B cell (primary cell): ENCODE measurements at regions not wholly inside any gene's neighbourhood (a gene's known extent, or its start where the extent isn't known, plus 50 kb on each side); places are given as distances from the start of the nearest gene placed in this dataset.

Source experiments
- ATAC-seq: fragments of 200-7000 bp; cut with Tn5 transposase; one replicate; pipeline ENCODE4 v1.10.0; 2021; ENCODE audit warnings: low read depth, mild to moderate bottlenecking, moderate number of reproducible peaks, moderate library complexity
- CTCF ChIA-PET: fragments of 350-600 bp; sonication (Branson Sonifier 250); formaldehyde crosslinking; loops from one replicate; lab custom pipeline; 2021; ENCODE audit warnings: antibody characterized with exemption, inconsistent platforms; lab: Charles Lee
- POLR2A ChIA-PET: fragments of 350-600 bp; sonication (Branson Sonifier 250); formaldehyde crosslinking; loops from one replicate; lab custom pipeline; 2021; ENCODE audit warnings: antibody characterized with exemption; lab: Charles Lee
- DNase-seq: peaks from one replicate; pipeline ENCODE4 v3.0.0; 2013
- H2AFZ ChIP-seq: 2 replicates; pipeline ENCODE4 v1.6.1; 2012; ENCODE audit warnings: mild to moderate bottlenecking, low read depth, low read length; ENCODE audit not compliant: insufficient read depth, poor library complexity, severe bottlenecking
- H3K27ac ChIP-seq, 2 donors: 1 replicate in 1 of 2; 2 replicates in 1 of 2; pipeline ENCODE4 v1.5.1; 2012 to 2013; ENCODE audit warnings: low read length in 2 of 2, mild to moderate bottlenecking in 2 of 2, moderate library complexity in 1 of 2
- H3K27me3 ChIP-seq, 4 experiments: fragments of 200-600 bp in 1 of 4; sonication (generic) in 1 of 4; replicated peaks in 1 of 4; 1 replicate in 2 of 4; 2 replicates in 2 of 4; pipeline versions ENCODE4 v1.6.1 to v1.7.0; 2013 to 2016; ENCODE audit warnings: low read length in 3 of 4, mild to moderate bottlenecking in 2 of 4, mixed read lengths in 1 of 4, moderate library complexity in 1 of 4; ENCODE audit not compliant: insufficient read depth in 4 of 4, control insufficient read depth in 3 of 4; ENCODE audit errors: control extremely low read depth in 1 of 4
- H3K36me3 ChIP-seq, 2 experiments: replicated peaks in 1 of 2; 1 replicate in 1 of 2; 2 replicates in 1 of 2; pipeline versions ENCODE4 v1.6.1 to v1.7.1; 2013; ENCODE audit warnings: low read length in 1 of 2; ENCODE audit not compliant: insufficient read depth in 2 of 2, control insufficient read depth in 1 of 2; ENCODE audit errors: control extremely low read depth in 1 of 2, extremely low read depth in 1 of 2
- H3K4me1 ChIP-seq, 2 donors: fragments of 200-600 bp in 1 of 2; sonication (generic) in 1 of 2; 1 replicate in 1 of 2; 2 replicates in 1 of 2; pipeline versions ENCODE4 v1.5.1 to v1.6.1; 2013 to 2017; ENCODE audit warnings: low read length in 2 of 2; ENCODE audit not compliant: control insufficient read depth in 2 of 2, insufficient read depth in 2 of 2
- H3K4me2 ChIP-seq: replicated peaks from 2 replicates; pipeline ENCODE3; 2012; ENCODE audit warnings: mild to moderate bottlenecking, low read depth, low read length; ENCODE audit not compliant: poor library complexity, severe bottlenecking
- H3K4me3 ChIP-seq, 5 experiments: fragments of 200-600 bp in 1 of 5; sonication (generic) in 1 of 5; 1 replicate in 3 of 5; 2 replicates in 2 of 5; pipeline versions ENCODE4 v1.5.1 to v1.7.0; 2011 to 2016; ENCODE audit warnings: low read length in 4 of 5, mild to moderate bottlenecking in 4 of 5, low read depth in 2 of 5, control low read depth in 1 of 5, moderate library complexity in 1 of 5; ENCODE audit not compliant: insufficient read depth in 1 of 5; ENCODE audit errors: control extremely low read depth in 1 of 5, extremely low read depth in 1 of 5
- H3K79me2 ChIP-seq: fragments of 200-600 bp; sonication (generic); one replicate; pipeline ENCODE4 v1.6.0; 2016; ENCODE audit warnings: low read length; ENCODE audit not compliant: control insufficient read depth, insufficient read depth
- H3K9ac ChIP-seq: fragments of 200-600 bp; sonication (generic); 2 replicates; pipeline ENCODE4 v1.6.1; 2017; ENCODE audit warnings: mild to moderate bottlenecking, low read length, moderate library complexity
- H3K9me3 ChIP-seq, 3 donors: one replicate each; pipeline versions ENCODE4 v1.6.1 to v1.7.1; 2013; ENCODE audit warnings: low read length in 2 of 3; ENCODE audit not compliant: control insufficient read depth in 2 of 3, insufficient read depth in 1 of 3; ENCODE audit errors: control extremely low read depth in 1 of 3
- H4K20me1 ChIP-seq: 2 replicates; pipeline ENCODE4 v1.6.0; 2012; ENCODE audit warnings: mild to moderate bottlenecking, low read length; ENCODE audit not compliant: insufficient read depth, control insufficient read depth, poor library complexity, severe bottlenecking
- H3K27ac Mint-ChIP-seq: one replicate; pipeline ENCODE4 v1.8.0; 2021; ENCODE audit warnings: mixed read lengths
- H3K27me3 Mint-ChIP-seq: one replicate; pipeline ENCODE4 v1.8.0; 2021; ENCODE audit warnings: mixed read lengths
- H3K4me1 Mint-ChIP-seq: one replicate; pipeline ENCODE4 v1.8.0; 2021; ENCODE audit warnings: mixed read lengths
- H3K4me3 Mint-ChIP-seq: one replicate; pipeline ENCODE4 v1.8.0; 2021; ENCODE audit warnings: mixed read lengths
- H3K9me3 Mint-ChIP-seq: one replicate; pipeline ENCODE4 v1.8.0; 2022; ENCODE audit warnings: mixed read lengths; ENCODE audit not compliant: insufficient read depth
- EZH2 ChIP-seq: IDR thresholded peaks from 2 replicates; pipeline ENCODE4 v1.6.1; 2012; ENCODE audit warnings: borderline replicate concordance, low read depth, mild to moderate bottlenecking, moderate library complexity, low read length; ENCODE audit not compliant: insufficient read depth, poor library complexity, severe bottlenecking
- WGBS: methylation state at CpG from one replicate; pipeline ENCODE4 v1.1.5; 2013; ENCODE audit warnings: missing lambda C conversion rate; ENCODE audit not compliant: insufficient coverage; 5-methylcytosine and 5-hydroxymethylcytosine counted together
- intact Hi-C: fragments of 100-400 bp; cut with micrococcal nuclease; formaldehyde crosslinking; loops from one replicate; pipeline ENCODE4 v1.10.0; 2022
- TF ChIP-seq, protein P1 (sequence below): fragments of 200-600 bp; IDR thresholded peaks from one replicate; pipeline ENCODE4 v1.8.0; 2022; ENCODE audit warnings: antibody characterized with exemption, mild to moderate bottlenecking

DNA sequence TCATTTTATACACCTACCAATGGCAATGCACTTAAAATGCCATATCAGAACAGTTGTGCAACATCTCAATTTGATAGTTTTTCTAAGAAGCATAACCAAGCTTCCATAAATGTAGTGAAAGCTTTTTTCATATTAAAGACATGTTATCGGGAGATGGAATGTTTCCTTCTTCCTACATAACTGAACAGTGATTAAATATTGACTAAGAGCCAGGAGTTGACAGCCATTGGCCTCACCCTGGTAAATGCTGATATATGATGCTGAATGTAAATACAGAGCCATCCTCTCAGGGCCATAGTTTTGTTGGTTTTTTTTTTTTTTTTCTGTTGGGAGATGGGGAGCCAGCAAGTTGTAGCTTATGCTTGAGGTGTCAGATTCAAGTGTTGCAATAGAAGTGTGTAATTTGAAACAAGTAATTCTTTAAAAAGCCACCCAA, 203.3 kb upstream of the IL12A start:
- H4K20me1 ChIP-seq, result no peaks in the 10 kb centered on the region
- POLR2A ChIA-PET, result no interaction called here
- H3K36me3 ChIP-seq, result no peaks in the 10 kb centered on the region
- H3K4me3 ChIP-seq, result no peak overlapping the region
- Mint-ChIP-seq H3K27ac (no peak overlapping the region), H3K4me3 (no peak overlapping the region), H3K9me3 (no peaks in the 10 kb centered on the region), H3K4me1 (no peaks in the 10 kb centered on the region), H3K27me3 (peaks cover 11% of the 10 kb centered on the region)
- H3K27me3 ChIP-seq, result no peaks in the 10 kb centered on the region
- no peaks in the 10 kb centered on the region for H3K9me3 ChIP-seq
- H3K27ac ChIP-seq, result no peak overlapping the region
- TF ChIP-seq EZH2, result no peak
- TF ChIP-seq, protein P1, sequence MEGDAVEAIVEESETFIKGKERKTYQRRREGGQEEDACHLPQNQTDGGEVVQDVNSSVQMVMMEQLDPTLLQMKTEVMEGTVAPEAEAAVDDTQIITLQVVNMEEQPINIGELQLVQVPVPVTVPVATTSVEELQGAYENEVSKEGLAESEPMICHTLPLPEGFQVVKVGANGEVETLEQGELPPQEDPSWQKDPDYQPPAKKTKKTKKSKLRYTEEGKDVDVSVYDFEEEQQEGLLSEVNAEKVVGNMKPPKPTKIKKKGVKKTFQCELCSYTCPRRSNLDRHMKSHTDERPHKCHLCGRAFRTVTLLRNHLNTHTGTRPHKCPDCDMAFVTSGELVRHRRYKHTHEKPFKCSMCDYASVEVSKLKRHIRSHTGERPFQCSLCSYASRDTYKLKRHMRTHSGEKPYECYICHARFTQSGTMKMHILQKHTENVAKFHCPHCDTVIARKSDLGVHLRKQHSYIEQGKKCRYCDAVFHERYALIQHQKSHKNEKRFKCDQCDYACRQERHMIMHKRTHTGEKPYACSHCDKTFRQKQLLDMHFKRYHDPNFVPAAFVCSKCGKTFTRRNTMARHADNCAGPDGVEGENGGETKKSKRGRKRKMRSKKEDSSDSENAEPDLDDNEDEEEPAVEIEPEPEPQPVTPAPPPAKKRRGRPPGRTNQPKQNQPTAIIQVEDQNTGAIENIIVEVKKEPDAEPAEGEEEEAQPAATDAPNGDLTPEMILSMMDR, result no peak
- H3K79me2 ChIP-seq, result no peaks in the 10 kb centered on the region
- DNase-seq (no peak), ATAC-seq (no peak)
- WGBS, result no CpG with 5 or more reads among the region's 1 CpG
- H2AFZ ChIP-seq, result no peak overlapping the region
- no peak overlapping the region for H3K9ac ChIP-seq
- no peaks in the 10 kb centered on the region for H3K4me1 ChIP-seq
- intact Hi-C loops, result no loop called here
- no peak overlapping the region for H3K4me2 ChIP-seq
- CTCF ChIA-PET, result no interaction called here

DNA sequence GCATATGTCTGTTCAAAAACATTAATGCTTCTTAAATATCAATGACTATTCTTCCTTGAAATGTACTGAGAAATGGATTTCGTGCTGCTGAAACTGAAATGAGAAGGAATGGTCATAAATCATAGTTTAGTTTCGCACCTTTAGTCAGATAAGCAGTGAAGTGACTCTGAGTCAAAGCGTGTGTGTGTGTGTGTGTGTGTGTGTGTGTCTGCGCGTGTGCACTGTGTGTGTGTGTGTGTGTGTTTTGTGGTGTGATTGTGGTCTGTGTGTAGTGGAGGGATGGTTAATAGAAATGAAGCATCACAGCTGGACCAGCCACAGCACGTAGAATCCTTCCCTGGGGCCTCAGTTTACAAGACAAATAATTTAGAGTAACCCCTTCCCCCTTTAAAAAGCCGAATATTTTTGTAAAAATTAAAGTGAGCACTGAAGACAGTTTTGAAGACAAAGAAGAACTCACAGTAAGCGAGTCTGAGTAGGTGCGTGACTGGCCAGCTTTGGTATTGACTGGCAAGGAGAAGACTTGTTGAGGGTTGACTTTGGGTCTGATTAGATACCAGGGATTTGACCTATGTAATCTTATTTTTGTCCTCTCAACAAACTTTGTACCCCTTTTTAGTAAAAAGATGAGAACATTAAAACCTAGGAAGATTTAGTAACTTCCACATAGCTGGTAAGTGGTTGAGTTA, 202.0 kb upstream of the IL12A start:
- ChIA-PET POLR2A (no interaction called here), CTCF (no interaction called here)
- intact Hi-C loops, result no loop called here
- Histone ChIP-seq H3K36me3 (no peaks in the 10 kb centered on the region), H3K79me2 (no peaks in the 10 kb centered on the region), H3K9me3 (no peaks in the 10 kb centered on the region), H3K4me3 (no peak overlapping the region), H2AFZ (no peak overlapping the region), H3K4me1 (no peaks in the 10 kb centered on the region), H3K27ac (no peak overlapping the region), H3K27me3 (no peaks in the 10 kb centered on the region), H3K9ac (no peak overlapping the region), H3K4me2 (no peak overlapping the region), H4K20me1 (no peaks in the 10 kb centered on the region)
- WGBS, result 89% methylated on average over 6 of the region's 9 CpGs
- peaks cover 9% of the 10 kb centered on the region for H3K27me3 Mint-ChIP-seq
- no peak for ATAC-seq
- no peaks in the 10 kb centered on the region for H3K9me3 Mint-ChIP-seq
- H3K27ac Mint-ChIP-seq, result no peak overlapping the region
- H3K4me1 Mint-ChIP-seq, result no peaks in the 10 kb centered on the region
- no peak for DNase-seq
- no peak overlapping the region for H3K4me3 Mint-ChIP-seq
- TF ChIP-seq, protein P1, result no peak
- TF ChIP-seq EZH2, result no peak
